NCI-H1092 (cell line): ENCODE measurements at regions not wholly inside any gene's neighbourhood (a gene's known extent, or its start where the extent isn't known, plus 50 kb on each side); places are given as distances from the start of the nearest gene placed in this dataset.

Source experiments
- DNase-seq: peaks from one replicate; lab custom pipeline; 2025; lab: John Stamatoyannopoulos, UW

DNA sequence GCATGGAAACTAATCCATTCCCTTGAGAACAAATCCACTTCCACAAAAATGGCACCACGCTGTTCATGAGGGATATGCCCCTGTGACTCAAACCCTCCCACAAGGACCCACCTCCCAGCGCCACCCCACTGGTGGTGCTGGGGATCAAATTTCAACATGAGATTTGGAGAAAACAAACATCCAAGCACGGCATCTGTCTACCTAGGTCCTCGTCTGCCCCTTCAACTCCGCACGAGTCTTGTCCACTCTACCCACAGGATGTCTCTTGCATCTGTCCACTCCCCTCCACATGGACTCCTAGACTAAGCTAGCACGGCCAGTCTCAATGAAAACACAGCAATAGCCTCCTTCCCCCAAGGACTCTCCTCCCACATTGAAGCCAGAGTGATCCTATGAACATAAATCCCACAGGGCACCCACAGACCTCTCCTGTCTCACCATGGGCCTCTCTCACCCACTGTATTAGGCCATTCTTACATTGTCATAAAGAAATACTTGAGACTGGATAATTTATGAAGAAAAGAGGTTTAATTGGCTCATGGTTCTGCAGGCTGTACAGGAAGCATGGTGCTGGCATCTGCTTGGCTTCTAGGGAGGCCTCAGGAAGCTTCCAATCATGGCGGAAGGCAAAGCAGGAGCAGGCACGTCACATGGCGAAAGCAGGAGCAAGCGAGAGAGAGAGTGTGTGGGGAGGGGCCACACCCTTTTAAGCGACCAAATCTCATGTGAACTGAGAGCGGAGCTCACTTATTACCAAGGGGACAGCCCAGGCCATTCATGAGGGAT lies 101.4 kb downstream of the TOMM20 start:
- no peak for DNase-seq

DNA sequence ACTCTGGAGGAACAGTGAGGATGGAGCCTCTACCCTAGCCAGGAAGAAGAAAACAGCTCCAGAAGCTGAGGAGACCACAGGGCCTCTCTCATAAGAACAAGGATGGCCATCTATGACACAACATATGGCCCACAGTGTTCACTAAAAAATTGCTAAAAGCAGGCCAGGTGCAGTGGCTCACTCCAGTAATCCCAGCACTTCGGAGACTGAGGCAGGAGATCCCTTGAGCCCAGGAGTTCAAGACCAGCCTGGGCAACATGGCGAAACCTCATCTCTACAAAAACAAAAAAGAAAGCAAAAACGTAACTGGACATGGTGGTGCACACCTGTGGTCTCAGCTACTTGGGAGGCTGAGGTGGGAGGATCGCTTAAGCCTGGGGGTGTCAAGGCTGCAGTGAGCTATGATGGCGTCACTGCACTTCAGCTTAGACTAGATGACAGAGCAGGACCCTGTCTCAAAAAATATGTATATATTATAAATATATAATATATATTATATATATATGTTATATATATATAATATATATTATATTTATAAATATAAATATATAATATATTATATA lies 103.1 kb downstream of the TOMM20 start:
- DNase-seq, result no peak

DNA sequence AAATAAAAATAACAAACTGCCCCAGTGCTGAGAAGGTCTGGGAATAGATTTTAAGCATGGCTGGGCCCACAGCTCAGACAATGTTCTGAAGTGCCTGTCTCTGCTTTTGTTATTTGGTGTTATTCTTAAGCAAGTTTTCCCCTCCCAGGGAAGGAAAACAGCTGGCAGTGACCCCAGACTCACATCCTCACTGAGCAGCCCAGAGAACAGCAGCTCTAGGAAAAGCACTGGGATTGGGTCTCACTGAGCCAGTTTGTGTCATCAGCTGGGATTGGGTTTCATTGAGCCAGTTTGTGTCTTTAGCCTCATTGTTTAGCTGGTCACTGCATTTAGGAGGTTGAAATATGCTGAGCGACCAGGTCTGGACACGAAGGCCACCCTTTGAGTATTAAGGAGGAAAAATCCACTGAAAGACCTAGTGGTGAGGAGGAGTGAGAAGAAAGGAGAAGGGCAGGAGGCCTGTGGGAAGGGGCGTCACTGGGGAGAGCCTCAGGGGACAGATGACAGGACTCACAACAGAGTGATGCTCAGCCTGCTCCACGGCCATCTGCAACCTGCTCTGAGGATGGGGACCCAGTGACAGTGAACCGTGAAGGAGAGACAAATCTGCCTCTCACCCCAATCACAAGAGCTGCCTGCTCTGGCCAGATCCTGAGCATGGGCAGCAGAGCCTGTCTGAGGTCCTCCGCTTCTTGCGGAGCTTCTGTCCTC lies 103.8 kb downstream of the TOMM20 start:
- DNase-seq, result no peak

DNA sequence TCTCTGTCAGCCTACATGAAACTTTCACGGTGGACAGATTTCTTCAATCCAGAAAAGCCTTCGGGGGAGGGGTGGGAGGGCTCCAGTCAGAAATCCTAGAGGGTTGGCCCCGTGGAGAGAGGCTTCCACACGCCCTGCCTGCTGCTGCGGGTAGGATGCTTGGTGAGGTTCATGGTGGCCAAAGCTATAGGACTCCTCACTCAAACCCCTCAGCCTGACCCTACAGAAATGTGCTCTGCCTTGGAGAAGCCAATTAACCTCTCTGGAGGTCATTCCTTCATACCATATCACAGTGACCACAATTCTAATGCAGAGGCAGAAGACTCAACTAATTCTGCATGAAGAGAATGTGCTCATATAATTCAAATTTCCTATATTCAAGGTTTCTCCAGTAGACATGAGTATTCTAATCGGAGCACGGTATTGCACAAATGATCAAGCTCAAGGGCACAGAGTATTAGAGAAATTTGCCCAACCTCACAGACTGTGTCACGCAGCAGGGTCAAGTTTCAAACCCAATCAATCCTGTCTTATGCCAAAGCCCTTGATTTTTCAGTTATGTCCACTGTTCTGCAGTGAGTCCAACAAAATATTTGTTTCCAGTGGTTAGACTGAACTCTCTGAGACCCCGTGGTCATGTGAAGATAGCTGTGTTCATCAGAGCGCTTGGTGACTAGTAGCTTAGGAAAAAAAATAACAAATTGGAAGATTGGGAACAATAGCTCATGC lies 104.8 kb downstream of the TOMM20 start:
- DNase-seq, result no peak

GRCh38 chr1:235022981-235023710 lies 105.5 kb downstream of the TOMM20 start:
- no peak for DNase-seq

GRCh38 chr1:235022341-235022980 lies 106.2 kb downstream of the TOMM20 start:
- DNase-seq, result no peak

DNA sequence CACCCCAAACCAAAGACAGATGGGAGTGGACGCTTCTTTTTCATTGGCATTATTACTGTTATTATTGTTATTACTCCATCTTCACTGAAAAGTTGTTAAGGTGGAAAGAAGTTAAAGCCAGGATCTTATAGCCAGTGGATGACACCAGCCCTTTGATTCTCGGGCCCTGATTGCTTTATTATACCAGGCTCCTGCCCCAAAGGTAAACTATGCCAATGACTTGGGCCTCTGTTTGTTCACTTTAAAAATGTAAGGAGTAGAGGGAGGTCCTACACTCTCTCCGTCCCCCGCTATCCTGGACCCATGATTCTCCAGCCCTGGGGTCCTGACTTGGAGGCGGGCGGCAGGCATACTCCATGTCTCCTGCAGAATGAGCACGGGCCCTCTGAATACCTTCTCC lies 106.8 kb downstream of the TOMM20 start:
- no peak for DNase-seq

DNA sequence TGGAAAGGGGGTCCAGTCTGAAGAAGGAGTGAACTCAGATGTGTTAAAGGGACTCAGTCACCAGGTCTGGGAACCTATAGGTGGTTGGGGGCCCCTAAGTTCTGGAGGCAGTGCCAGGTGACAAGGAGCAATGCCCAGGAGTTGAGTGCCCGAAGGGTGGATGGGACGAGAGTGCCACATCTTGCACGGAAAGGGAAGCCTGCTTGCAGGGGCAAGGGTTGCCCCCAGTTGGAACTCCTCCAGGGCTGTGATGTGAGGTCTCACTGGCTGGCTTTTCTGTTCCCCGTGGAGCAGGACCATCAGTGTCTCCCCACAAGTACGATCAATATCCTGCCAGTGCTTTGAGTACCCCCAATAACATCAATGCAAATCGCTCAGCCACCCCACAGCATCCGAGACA lies 107.3 kb downstream of the TOMM20 start:
- DNase-seq, result no peak

DNA sequence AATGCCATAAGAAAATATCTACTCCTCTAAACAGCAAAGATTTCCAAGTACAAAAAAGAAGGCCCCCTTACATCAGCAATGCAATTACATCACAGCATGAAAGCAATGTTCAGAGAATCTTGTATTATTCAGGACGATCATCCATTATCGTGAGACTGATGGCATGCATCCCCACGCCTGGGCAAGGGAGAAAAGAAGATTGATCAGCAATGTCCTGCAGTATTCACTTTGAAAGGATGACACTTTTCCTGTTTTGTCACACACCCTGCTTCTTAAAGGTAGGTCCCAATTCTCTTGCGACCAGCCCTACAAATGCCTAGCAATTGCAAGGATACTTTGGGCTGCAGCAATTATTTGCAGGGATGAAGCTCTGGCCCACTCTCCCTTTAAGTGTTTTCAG lies 108.7 kb downstream of the TOMM20 start:
- no peak for DNase-seq

GRCh38 chr1:235019471-235019870 lies 109.2 kb downstream of the TOMM20 start:
- no peak for DNase-seq

- DNase-seq, result no peak
Observed at GRCh38 chr1:235018720-235019444, 109.8 kb downstream of the TOMM20 start.

DNA sequence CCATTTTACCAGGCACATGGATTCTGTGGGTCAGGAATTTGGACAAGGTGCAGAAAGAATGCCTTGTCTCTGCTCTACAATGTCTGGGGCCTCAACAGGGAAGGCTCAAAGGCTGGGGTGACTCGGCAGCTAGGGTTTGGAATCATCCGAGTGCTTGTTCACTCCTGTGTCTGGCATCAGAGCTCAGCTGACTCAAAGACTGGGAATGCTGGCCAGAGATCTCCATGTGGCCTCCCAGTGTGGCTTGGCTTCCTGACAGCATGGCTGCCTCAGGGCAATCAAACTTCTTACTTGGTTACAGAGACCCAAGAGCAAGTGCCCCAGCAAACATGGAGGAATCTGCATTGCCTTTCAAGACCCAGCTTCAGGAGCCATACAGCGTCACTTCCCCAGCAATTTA lies 110.5 kb downstream of the TOMM20 start:
- no peak for DNase-seq

DNA sequence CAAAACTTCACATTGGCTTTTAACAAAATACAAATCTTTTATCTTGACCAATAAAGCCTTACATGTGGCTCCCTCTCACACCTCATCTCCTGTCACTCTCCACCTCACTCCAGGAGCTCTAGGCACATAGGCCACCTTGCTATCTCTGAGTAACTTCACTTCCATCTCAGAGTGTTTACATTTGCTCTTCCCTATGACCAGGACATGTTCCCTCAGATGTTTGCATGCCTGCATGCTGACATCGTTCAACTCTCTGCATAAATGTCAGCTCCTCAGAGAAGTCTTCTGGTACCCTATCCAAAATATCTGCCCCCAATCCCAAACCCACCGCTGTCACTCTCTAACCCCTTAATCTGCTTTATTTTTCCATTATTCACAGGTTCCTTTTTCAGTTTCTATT lies 110.9 kb downstream of the TOMM20 start:
- DNase-seq, result no peak

DNA sequence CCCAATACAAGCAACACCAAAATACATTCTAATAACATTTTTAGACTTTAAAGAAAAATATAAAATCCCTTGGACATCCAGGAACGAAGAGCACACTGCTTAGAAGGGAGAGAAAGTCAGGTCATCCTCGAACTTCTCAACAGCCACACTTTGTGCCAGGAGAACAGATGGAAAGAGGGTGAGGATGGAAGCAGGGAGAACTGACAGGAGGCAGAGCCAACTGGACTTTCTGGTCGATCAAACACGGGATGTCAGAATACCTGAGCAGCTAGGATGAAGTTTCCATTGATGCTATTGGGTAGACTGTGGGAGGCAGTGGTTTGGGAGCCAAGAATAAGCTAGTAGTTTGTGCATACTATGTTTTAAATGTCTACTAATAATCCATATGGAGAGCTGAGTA lies 111.4 kb downstream of the TOMM20 start:
- DNase-seq, result no peak

- no peak for DNase-seq
Observed at GRCh38 chr1:235015291-235015985, 113.2 kb downstream of the TOMM20 start.

DNA sequence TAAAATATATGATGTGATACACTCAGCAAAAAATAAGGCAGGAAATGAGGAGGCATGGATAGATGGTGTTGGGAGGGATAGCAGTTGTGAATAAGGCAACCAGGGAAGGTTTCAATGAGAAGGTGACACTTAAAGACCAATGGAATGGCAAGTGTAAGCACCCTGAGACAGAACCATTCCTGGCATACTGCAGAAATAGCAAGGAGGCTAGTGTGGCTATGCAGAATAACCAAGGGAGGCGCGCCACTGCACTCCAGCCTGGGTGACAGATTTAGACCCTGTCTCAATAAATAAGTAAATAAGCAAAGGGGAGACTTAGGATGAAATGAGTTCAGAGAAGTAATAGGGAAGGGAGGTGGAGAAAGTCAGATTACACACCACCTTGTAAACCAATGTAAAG lies 113.9 kb downstream of the TOMM20 start:
- no peak for DNase-seq

GRCh38 chr1:235013512-235013911 lies 115.1 kb downstream of the TOMM20 start:
- no peak for DNase-seq

DNA sequence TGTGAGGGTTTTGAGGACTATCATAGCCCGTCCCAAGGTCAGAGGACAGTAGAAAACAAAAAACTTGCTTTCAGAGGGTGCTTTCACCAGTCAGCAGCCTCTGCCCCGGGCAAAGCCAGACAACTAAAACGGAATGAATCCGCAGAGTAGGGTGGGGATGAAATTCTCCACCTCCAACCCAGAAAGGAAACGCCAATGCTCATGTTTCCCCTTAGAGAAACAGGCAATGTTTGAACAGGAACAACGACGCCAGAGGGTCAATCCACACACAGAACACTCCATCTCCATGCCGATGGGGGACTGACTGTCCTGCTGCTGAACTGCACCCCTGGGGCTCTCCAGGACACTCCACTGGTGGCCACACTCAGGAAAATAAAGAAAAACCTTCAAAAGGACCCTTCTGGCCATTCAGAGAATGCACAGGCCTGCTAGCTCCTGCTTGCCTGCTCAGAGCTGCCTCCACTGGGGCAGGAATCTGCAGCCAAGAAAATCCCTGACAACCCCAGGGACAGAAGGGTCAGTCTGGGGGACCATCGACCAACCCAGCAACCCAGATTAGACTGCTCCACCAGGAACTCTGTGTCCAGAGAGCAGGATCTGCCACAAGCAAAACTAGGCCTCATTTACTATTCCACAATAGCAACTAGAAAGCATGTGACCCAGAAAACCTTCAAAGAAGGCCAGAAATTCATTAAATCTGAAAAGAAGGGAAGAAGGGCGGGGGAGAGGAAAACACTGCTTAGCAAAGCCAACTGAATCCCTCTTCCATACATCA lies 116.0 kb downstream of the TOMM20 start:
- DNase-seq, result no peak
